Fibroblast of skin of left quadriceps (primary cell): ENCODE measurements at regions not wholly inside any gene's neighbourhood (a gene's known extent, or its start where the extent isn't known, plus 50 kb on each side); places are given as distances from the start of the nearest gene placed in this dataset.
"Not testable (repeated sequence)": the region's sequence is repeated elsewhere in the genome, so short reads cannot be mapped to it uniquely, and the experiment has no call there.

Experiments
- DNase-seq, 2 experiments: peaks; one replicate each; pipeline ENCODE4 v3.0.0-alpha.2; 2013; ENCODE audit warnings: low read depth in 2 of 2

- not testable (repeated sequence) for DNase-seq
Observed at GRCh38 chr20:6321235-6321634, 198.4 kb upstream of the FERMT1 start.

DNA sequence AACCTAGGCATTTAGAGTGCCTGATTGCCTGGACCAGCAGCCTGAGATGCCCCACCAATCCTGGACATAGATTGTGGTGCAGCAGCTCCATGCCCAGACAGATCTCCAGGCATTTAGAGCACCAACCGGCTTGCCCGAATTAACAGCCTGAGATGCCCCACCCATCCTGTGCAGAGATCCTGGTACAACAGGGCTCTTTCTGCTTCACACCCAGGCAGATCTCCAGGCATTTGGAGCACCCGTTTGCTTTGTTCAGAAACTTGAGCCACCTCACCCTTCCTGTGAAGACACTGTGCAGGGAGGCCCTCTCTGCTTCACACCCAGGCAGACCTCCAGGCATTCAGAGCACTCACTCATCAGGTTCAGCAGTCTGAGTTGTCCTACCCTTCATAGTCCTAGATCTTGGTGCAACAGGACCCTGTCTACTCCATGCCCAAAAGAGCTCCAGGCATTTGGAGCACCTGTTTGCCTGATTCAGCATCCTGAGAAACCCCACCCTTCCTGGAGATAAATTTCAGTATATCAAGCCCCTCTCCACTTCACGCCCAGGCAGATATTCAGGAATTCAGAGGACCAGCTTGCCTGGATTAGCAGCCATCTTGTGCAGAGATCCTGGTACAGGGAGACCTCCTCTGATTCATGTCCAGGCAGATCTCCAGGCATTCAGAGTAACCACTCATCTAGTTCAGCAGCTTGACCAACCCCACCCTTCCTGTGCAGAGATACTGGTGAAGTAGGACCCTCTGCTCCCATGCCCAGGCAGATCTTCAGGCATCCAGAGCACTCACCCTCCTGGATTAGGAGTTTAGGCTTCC lies 189.2 kb upstream of the FERMT1 start:
- DNase-seq = no peak

GRCh38 chr20:6311097-6311496 lies 188.3 kb upstream of the FERMT1 start:
- no peak for DNase-seq

GRCh38 chr20:6305536-6305935 lies 182.7 kb upstream of the FERMT1 start:
- DNase-seq = no peak

DNA sequence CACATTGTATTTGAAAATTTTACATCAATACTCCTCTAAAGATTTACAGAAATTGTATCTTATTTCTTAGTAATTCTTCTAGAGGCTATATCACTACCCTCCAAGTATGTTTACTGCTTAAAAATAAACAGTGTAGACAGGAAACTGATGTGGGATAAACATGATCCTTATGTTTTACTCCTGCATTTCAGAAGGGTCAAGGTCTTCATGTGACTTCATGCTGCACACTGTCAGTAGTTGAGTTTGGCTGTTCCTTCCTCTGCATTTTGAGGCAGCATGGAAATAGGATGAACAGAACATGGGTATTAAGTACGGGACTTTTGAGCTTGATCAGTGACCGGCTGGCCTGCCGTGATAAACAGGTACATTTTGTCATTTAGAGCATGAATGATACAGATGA lies 179.2 kb upstream of the FERMT1 start:
- DNase-seq = no peak

DNA sequence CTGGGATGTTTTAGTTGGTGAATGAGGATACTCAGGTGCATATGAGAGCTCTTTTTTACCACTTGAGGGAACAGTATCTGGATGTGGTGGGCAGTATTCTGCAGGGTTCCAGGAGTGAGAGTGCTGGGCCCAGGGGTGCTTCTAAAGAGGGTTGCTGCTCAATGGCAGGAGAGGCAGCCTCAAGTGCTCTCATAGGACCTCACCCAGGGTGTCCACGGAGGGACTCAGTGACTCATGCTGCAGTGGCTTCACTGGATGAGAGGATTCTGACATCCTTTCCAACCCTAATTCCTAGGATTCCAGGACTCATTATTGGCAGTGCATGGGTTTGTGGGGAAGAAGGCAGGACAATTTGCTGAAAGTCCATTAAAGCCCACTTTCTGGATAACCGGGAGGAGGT lies 176.6 kb upstream of the FERMT1 start:
- no peak for DNase-seq

DNA sequence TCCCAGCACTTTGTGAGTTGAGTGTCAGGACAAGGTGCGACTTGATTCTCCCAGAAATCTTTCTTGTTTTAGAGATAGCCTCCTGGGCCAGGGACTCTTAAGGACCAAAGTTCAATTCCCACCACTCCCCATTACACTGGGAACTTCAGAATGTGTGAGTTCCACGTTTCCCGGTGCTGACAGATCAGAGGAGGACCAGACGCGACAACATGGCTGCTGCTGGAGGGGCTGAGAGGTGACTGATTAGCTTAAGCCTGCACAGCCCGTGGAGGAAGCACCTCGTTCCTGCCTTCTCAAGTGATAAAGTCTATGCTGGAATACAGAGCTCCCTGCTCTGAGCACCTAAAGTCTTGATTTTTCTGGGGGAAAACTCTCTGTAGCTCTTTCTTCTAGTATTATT lies 175.2 kb upstream of the FERMT1 start:
- DNase-seq = no peak

- no peak for DNase-seq
Observed at GRCh38 chr20:6295867-6296256, 173.0 kb upstream of the FERMT1 start.

- DNase-seq = no peak
Observed at GRCh38 chr20:6295127-6295866, 172.5 kb upstream of the FERMT1 start.

DNA sequence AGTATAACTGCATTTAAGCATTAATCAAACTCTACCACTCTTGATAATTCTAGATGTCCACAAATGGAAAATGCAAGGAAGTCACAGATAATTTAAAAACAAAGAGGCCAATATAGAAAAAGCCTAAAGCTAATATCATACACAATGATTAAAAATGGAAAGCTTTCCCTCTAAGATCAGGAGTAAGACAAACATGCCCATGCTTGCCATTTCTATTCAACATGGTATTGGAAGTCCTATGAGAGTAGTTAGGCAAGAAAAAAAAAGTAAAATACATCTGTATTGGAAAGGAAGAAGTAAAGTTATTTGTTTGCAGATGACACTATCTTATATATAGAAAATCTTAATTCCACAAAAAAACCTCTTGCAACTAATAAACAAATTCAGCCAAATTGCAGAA lies 164.6 kb upstream of the FERMT1 start:
- DNase-seq = no peak

DNA sequence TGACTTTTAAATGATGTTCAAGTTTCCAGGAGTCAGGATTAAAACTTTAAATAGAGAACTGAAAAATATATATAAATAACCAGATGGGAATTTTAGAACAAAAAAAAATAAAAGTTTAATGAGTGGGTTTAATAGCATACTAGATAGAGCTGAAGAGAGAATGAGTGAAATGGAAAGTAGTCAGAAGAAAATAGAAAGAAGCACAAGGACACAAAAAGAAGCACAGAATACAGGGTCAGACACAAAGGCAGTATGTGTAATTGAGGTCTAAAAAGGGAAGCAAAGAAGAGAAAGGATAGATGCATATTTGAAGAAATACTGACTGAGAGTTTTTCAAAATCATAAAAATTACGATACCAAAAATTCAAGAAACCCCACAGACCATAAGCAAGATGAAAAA lies 159.8 kb upstream of the FERMT1 start:
- DNase-seq = no peak

GRCh38 chr20:6277661-6278240 lies 154.9 kb upstream of the FERMT1 start:
- no peak for DNase-seq

DNA sequence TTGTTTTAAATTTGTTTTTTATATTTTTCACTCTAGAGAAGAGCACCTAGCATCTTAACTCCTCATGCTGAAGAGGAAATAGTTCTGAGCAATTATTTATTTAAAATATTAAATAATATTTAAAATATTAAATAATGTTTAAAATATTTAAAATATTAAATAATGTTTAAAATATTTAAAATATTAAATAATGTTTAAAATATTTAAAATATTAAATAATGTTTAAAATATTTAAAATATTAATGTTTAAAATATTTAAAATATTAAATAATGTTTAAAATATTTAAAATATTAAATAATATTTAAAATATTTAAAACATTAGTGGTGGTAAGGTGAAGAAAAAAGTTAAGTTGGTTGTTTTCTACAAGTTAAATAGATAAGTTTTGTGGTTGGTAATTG lies 147.6 kb upstream of the FERMT1 start:
- DNase-seq = not testable (repeated sequence)

- no peak for DNase-seq
Observed at GRCh38 chr20:6269168-6269873, 146.5 kb upstream of the FERMT1 start.

DNA sequence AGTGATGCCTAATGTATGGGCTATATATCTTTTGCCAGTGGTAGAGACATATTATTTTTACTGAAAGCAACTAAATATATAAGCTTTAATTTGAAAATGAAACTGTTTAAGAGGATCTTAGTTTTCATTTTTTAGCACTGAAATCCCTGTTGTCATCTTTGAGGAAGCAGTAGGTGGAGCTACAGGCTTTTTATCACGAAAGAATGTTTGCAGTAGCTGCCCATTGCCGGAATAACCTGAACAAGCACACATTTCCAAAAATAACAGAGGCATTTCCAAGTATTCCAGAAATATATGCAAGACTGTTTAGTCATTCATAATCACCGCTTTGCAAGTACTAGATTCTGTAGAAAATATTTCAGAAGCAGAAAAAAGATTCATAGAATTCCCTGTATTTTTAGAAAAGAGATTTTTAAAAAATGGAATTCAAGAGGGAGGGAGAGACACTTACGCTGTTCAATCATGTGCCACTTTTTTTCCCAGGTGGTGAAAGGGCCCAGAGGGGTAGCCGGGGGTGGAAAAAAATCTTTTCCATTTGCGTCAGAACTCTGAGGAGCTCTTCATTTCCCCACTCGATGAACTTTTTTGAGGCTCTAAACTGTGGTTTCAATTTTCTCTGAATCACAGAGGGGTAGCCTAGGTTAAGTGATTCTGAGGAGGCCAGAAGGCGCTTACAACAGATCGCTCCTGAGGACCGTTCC lies 142.5 kb upstream of the FERMT1 start:
- DNase-seq = peak; percentile 16 to 20

DNA sequence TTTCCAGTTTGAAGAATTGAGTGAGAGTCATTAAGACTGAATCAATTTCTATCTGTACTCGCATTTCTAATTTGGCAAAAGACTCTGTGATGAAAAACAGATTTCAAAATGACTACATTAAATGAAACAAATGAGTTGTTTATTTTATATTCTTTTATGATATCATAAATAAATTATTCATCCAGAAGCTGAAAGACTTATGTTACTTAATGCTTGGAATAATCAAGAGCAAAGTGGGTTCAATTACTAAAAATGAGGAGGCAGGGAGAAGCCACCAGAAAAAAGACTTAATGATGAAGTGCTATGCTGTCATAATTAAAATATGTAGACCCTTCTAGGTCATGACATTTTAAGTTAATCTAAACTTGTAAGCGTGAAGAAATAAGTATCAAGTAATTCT lies 130.6 kb upstream of the FERMT1 start:
- no peak for DNase-seq

DNA sequence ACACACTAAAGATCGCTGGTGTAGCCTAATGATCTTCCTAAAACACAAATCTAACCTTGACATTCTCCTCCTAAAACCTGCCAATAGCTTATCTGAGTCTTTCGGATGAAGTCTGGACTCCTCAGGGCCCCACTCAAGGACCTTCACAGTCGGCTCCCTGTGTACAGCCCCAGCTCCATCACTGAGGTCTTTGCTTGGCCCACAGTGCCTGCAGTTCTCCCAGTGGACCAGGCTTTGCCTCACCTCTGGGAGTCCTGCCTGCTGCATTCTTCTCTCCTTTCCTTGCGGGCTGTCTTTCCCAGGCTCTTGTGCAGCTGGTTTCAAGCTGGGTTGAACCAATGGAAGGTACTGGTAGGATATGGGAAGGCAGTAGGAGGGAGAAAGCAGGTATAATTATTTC lies 122.6 kb upstream of the FERMT1 start:
- DNase-seq = no peak

DNA sequence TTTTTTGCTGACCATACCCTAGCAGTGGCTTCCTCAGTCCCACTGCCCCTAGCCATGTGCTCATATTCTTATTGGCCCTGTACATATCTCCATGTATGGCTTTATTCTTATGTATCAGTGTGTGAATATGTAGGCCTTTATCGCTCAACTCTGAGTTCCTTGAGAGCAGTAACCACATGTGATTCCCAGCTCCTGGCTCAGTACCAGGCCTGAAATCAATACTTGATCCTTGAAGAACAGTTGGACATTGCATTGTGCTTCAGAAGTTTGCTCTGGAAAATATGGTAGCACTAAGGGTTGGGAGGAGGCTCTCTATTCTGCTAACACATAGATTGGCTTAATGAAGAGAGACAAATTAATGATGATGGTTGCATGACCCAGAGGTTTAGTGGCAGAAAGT lies 118.8 kb upstream of the FERMT1 start:
- no peak for DNase-seq

GRCh38 chr20:6240059-6240458 lies 117.2 kb upstream of the FERMT1 start:
- DNase-seq = no peak

- no peak for DNase-seq
Observed at GRCh38 chr20:6238421-6238820, 115.6 kb upstream of the FERMT1 start.

GRCh38 chr20:6235510-6235909 lies 112.7 kb upstream of the FERMT1 start:
- DNase-seq = no peak

DNA sequence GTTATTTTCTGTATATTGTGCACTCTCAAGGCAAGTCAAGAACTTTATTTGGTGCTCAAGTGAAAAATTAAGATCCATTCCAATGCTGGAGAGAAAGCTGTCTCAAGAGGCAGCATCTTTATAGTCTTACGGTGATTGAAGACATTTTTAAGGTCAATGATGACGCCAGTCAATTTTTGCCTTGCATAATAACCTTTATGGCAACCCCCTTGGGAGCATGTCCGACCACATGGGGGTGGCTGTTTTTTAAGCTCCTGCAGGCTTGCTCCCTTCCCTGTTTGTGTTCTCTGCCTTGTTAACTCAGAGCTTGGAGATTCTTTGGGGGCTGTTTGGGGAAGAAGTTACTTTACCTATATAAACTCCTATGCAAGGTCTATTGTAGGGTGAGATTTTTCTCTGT lies 109.6 kb upstream of the FERMT1 start:
- no peak for DNase-seq
